ENCODE measurements at regions not wholly inside any gene's neighbourhood (a gene's known extent, or its start where the extent isn't known, plus 50 kb on each side); places are given as distances from the start of the nearest gene placed in this dataset.

- TF ChIP-seq, protein P1, sequence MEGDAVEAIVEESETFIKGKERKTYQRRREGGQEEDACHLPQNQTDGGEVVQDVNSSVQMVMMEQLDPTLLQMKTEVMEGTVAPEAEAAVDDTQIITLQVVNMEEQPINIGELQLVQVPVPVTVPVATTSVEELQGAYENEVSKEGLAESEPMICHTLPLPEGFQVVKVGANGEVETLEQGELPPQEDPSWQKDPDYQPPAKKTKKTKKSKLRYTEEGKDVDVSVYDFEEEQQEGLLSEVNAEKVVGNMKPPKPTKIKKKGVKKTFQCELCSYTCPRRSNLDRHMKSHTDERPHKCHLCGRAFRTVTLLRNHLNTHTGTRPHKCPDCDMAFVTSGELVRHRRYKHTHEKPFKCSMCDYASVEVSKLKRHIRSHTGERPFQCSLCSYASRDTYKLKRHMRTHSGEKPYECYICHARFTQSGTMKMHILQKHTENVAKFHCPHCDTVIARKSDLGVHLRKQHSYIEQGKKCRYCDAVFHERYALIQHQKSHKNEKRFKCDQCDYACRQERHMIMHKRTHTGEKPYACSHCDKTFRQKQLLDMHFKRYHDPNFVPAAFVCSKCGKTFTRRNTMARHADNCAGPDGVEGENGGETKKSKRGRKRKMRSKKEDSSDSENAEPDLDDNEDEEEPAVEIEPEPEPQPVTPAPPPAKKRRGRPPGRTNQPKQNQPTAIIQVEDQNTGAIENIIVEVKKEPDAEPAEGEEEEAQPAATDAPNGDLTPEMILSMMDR (conservative IDR thresholded peaks at IDR 0.05; ENCODE audit: low read depth, low read length): no peak
- no peak for TF ChIP-seq EZH2 (IDR thresholded peaks at IDR 0.05; ENCODE audit: borderline replicate concordance, low read depth, low read length, poor library complexity, severe bottlenecking)
Measured at GRCh38 chr5:39605588-39606575, 181.1 kb upstream of the DAB2 start.

Data from A673 (cell line).